Spleen (tissue), 11 donors: ENCODE measurements at regions not wholly inside any gene's neighbourhood (a gene's known extent, or its start where the extent isn't known, plus 50 kb on each side); places are given as distances from the start of the nearest gene placed in this dataset.

Experiments used
- DNase-seq: peaks from one replicate; pipeline ENCODE4 v3.0.0-alpha.2; 2020
- H3K27ac ChIP-seq, 8 donors: fragments of 200-600 bp; sonication (generic) in 7 of 8; 1 replicate in 4 of 8; 2 replicates in 4 of 8; pipeline versions ENCODE4 v1.5.0 to v1.8.0; 2016 to 2021; ENCODE audit warnings: inconsistent platforms in 4 of 8, mild to moderate bottlenecking in 4 of 8, moderate library complexity in 1 of 8
- H3K27me3 ChIP-seq, 7 donors: fragments of 200-600 bp; sonication (generic) in 6 of 7; replicated peaks in 1 of 7; 1 replicate in 4 of 7; 2 replicates in 3 of 7; pipeline versions ENCODE4 v1.5.0 to v1.8.0; 2016 to 2021; ENCODE audit warnings: inconsistent platforms in 3 of 7, mild to moderate bottlenecking in 1 of 7
- H3K36me3 ChIP-seq, 6 donors: fragments of 200-600 bp; sonication (generic) in 5 of 6; 1 replicate in 4 of 6; 2 replicates in 2 of 6; pipeline versions ENCODE4 v1.5.0 to v1.8.0; 2016 to 2021; ENCODE audit warnings: inconsistent platforms in 2 of 6
- H3K4me1 ChIP-seq, 6 donors: fragments of 200-600 bp; sonication (generic) in 5 of 6; 1 replicate in 3 of 6; 2 replicates in 3 of 6; pipeline versions ENCODE4 v1.5.0 to v1.8.0; 2016 to 2021; ENCODE audit warnings: inconsistent platforms in 3 of 6
- H3K4me3 ChIP-seq, 8 donors: fragments of 200-600 bp; sonication (generic) in 7 of 8; 1 replicate in 4 of 8; 2 replicates in 4 of 8; pipeline versions ENCODE4 v1.5.0 to v1.8.0; 2016 to 2021; ENCODE audit warnings: inconsistent platforms in 4 of 8, mild to moderate bottlenecking in 4 of 8, moderate library complexity in 2 of 8
- H3K9me3 ChIP-seq, 8 donors: fragments of 200-600 bp; sonication (generic) in 7 of 8; 1 replicate in 4 of 8; 2 replicates in 4 of 8; pipeline versions ENCODE4 v1.5.0 to v1.8.0; 2016 to 2021; ENCODE audit warnings: inconsistent platforms in 4 of 8
- POLR2A ChIP-seq, 3 donors: fragments of 450-650 bp; IDR thresholded peaks; one replicate each; pipeline ENCODE4 v1.5.1; 2017; ENCODE audit warnings: antibody characterized with exemption in 3 of 3, mild to moderate bottlenecking in 1 of 3
- POLR2AphosphoS5 ChIP-seq, 3 donors: sonication (generic); formaldehyde crosslinking; IDR thresholded peaks; one replicate each; pipeline ENCODE4 v1.5.1; 2017; ENCODE audit warnings: antibody characterized with exemption in 3 of 3
- WGBS, 5 donors: extraction: QIAGEN DNeasy Blood & Tissue Kit in 3 of 5; methylation state at CpG; one replicate each; pipeline versions ENCODE4 v1.1.5 to v1.1.7; 2013 to 2018; 5-methylcytosine and 5-hydroxymethylcytosine counted together
- intact Hi-C: fragments of 100-400 bp; cut with DNase I; formaldehyde crosslinking; loops from one replicate; pipeline ENCODE4 v1.15.0; 2023; ENCODE audit warnings: low total_unique reads
- TF ChIP-seq, protein P1 (sequence below), 11 experiments: fragments of 200-600 bp in 7 of 11; fragments of 450-650 bp in 4 of 11; sonication (generic) in 4 of 11; IDR thresholded peaks in 8 of 11; conservative IDR thresholded peaks in 3 of 11; 1 replicate in 7 of 11; 2 replicates in 4 of 11; pipeline versions ENCODE4 v1.4.0 to v1.8.0; 2016 to 2021; ENCODE audit warnings: antibody characterized with exemption in 11 of 11, inconsistent platforms in 4 of 11, mild to moderate bottlenecking in 1 of 11
- donor health status: healthy with polysubstance abuse.
- donor health status: DM: no; HTN: no; CAD: no; lungs with moderate emphysema.
- donor health status: DM: no; HTN: no; CAD: no.
- donor health status: Bipolar disorder and iron deficiency.
- donor health status: healthy.
- donor health status: DM: no; HTN: no; CAD: no.
- donor health status: DM: yes; HTN: yes; CAD: no.

DNA sequence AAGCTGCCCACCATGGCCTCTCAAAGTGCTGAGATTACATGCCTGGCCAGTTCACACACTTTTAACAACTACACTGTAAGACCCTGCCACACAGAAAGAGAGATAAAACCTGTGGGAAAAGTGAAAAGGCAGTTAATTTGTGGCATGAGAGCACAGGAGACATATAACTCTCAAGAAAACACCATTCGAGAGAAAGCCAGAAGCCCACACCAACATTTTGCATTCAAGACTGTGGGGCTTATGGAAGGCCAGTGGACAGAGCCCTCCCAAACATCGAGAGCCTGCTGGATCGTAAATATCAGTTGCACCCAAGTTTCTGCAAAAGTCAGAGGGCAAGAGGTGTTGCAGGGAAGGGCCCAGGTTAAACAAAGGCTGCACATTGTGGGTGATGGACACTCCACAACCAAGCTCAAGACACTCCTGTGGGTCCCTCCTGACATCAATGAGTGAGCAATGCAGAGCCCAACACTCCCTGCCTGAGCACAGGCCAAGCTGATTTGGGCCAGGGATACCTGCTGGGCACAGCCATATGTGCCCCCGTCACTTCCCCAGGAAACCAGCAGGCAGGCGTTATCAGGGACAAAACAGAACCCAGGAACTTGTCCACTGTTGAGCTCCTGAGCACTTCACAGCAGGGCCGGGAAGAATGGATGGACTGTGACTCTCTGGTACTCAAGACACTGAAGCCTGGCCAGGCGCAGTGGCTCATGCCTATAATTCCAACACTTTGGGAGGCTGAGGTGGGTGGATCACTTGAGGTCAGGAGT lies 114.4 kb downstream of the ZFP36L2 start:
- Histone ChIP-seq H3K27ac (no peak overlapping the region), H3K36me3 (no peaks in the 10 kb centered on the region), H3K4me3 (no peak overlapping the region), H3K9me3 (no peaks in the 10 kb centered on the region), H3K27me3 (no peaks in the 10 kb centered on the region), H3K4me1 (peaks cover 24 to 56% (median 46%) of the 10 kb centered on the region in 6 donors)
- 76 to 93% (median 84%) methylated on average over 7 of the region's 7 CpGs for WGBS, 5 donors
- TF ChIP-seq, protein P1, sequence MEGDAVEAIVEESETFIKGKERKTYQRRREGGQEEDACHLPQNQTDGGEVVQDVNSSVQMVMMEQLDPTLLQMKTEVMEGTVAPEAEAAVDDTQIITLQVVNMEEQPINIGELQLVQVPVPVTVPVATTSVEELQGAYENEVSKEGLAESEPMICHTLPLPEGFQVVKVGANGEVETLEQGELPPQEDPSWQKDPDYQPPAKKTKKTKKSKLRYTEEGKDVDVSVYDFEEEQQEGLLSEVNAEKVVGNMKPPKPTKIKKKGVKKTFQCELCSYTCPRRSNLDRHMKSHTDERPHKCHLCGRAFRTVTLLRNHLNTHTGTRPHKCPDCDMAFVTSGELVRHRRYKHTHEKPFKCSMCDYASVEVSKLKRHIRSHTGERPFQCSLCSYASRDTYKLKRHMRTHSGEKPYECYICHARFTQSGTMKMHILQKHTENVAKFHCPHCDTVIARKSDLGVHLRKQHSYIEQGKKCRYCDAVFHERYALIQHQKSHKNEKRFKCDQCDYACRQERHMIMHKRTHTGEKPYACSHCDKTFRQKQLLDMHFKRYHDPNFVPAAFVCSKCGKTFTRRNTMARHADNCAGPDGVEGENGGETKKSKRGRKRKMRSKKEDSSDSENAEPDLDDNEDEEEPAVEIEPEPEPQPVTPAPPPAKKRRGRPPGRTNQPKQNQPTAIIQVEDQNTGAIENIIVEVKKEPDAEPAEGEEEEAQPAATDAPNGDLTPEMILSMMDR (IDR thresholded peaks at IDR 0.05 in 8 of 11, conservative IDR thresholded peaks at IDR 0.05 in 3 of 11): no peak
- TF ChIP-seq POLR2A (IDR thresholded peaks at IDR 0.05) (no peak), POLR2AphosphoS5 (IDR thresholded peaks at IDR 0.05) (no peak)
- intact Hi-C loops: no loop called here
- DNase-seq: no peak

DNA sequence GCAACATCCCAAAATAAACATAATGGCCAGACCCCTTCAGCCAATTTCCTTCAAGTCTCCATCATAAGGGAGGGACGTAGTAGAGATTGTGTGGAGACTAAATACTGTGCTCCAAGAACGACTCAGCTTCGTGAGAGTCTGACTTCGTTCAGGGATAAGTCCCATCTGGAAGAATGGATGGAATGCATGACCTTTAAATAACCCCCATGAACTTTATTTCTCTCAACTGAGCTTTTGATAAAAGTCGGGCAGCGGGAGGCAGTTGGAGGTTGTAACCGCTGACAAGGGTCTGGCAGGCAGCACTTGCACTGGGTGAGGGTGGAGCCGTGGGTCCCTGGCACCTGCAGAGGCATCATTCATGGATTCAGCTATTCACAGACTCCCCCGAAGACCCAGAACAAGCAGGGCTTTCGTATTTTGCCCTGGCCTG lies 115.9 kb downstream of the ZFP36L2 start:
- peak overlapping the region in 6 of 8 donors; percentile 71 to 92 (median 84) for H3K27ac ChIP-seq
- TF ChIP-seq POLR2A (IDR thresholded peaks at IDR 0.05) (no peak), POLR2AphosphoS5 (IDR thresholded peaks at IDR 0.05) (no peak)
- TF ChIP-seq, protein P1 (IDR thresholded peaks at IDR 0.05 in 8 of 11, conservative IDR thresholded peaks at IDR 0.05 in 3 of 11): no peak
- 74 to 82% (median 75%) methylated on average over 10 of the region's 10 CpGs for WGBS, 5 donors
- intact Hi-C loops: no loop called here
- no peaks in the 10 kb centered on the region for H3K36me3 ChIP-seq
- peaks cover 37 to 72% (median 61%) of the 10 kb centered on the region in 6 donors for H3K4me1 ChIP-seq
- H3K9me3 ChIP-seq: no peaks in the 10 kb centered on the region
- H3K4me3 ChIP-seq: no peak overlapping the region
- DNase-seq: no peak
- no peaks in the 10 kb centered on the region for H3K27me3 ChIP-seq

DNA sequence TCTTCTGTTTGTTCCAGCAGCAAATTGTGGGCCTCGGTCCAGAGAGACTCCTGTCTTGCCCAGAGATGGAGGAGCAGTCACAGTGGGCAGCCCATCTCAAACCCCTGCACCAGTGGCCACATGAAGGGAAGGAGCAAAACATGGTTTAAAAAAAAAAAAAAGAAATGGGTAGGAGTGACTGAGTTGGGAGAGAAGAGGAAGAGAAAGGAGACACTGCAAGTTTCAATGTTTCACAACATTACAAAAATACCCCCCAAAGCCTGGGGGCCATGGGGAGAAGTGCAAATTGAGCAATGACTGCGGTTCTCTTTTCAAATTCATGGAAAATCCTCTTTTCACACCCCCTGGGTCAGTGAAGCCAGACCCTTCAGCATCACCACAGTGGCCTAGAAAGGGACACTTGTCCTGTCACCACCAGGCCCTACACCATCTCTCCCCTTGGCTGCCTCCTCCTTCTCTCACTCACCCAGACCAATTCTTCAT lies 117.1 kb downstream of the ZFP36L2 start:
- no peak overlapping the region for H3K4me3 ChIP-seq
- peak overlapping the region; percentile 22 to 92 (median 83) for H3K27ac ChIP-seq
- DNase-seq: no peak
- H3K36me3 ChIP-seq: no peaks in the 10 kb centered on the region
- H3K4me1 ChIP-seq: peaks cover 40 to 77% (median 66%) of the 10 kb centered on the region in 6 donors
- H3K9me3 ChIP-seq: no peaks in the 10 kb centered on the region
- intact Hi-C loops: loop anchor here (10.0 kb wide), 1 partner anchor 125 kb away; no protein-coding TSS in a partner anchor
- H3K27me3 ChIP-seq: no peaks in the 10 kb centered on the region
- WGBS, 5 donors: 31 to 51% (median 33%) methylated on average over 2 of the region's 2 CpGs
- TF ChIP-seq POLR2AphosphoS5 (IDR thresholded peaks at IDR 0.05) (no peak), POLR2A (IDR thresholded peaks at IDR 0.05) (no peak)
- TF ChIP-seq, protein P1 (IDR thresholded peaks at IDR 0.05 in 8 of 11, conservative IDR thresholded peaks at IDR 0.05 in 3 of 11): peak in 2 of 11 experiments; percentile 21 to 25

DNA sequence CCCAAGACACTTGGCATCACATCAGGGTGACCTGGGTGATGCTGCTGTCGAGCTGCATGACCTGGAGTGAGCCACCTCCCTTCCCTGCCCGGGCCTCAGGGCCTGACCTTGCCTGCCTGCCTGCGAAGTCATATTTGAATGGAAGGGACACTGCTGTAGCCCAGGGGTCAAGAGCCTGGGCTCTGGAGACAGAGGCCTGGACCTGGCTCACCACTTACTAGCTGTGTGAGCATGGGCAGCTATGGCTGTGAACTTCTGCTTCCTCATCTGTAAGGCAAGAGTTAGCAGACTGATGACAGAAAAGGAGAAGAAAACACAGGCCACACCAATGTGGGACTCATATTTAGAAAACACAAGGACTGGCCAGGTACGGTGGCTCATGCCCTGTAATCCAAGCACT lies 118.7 kb downstream of the ZFP36L2 start:
- intact Hi-C loops: loop anchor here (10.0 kb wide), 1 partner anchor 123 kb away; no protein-coding TSS in a partner anchor
- Histone ChIP-seq H3K4me3 (peak overlapping the region in 1 of 8 donors; percentile 28), H3K27ac (peak overlapping the region; percentile 71 to 92 (median 83)), H3K4me1 (peaks cover 40 to 76% (median 66%) of the 10 kb centered on the region in 6 donors), H3K36me3 (no peaks in the 10 kb centered on the region), H3K27me3 (no peaks in the 10 kb centered on the region), H3K9me3 (no peaks in the 10 kb centered on the region)
- TF ChIP-seq, protein P1 (IDR thresholded peaks at IDR 0.05 in 8 of 11, conservative IDR thresholded peaks at IDR 0.05 in 3 of 11): no peak
- peak; percentile 30 to 48 (median 31) for TF ChIP-seq POLR2AphosphoS5 (IDR thresholded peaks at IDR 0.05)
- 48 to 57% (median 52%) methylated on average over 4 of the region's 4 CpGs for WGBS, 5 donors
- peak; percentile 84 for DNase-seq
